GM18526 (cell line): ENCODE measurements at regions not wholly inside any gene's neighbourhood (a gene's known extent, or its start where the extent isn't known, plus 50 kb on each side); places are given as distances from the start of the nearest gene placed in this dataset.

ENCODE experiments used
- POLR2A ChIP-seq: IDR thresholded peaks from 3 replicates; pipeline ENCODE4 v1.6.1; 2011; ENCODE audit not compliant: insufficient read length; ENCODE audit errors: extremely low read depth

GRCh38 chr16:86997058-86997457 lies 320.1 kb downstream of the C16orf95 start:
- TF ChIP-seq POLR2A, result no peak

GRCh38 chr16:86998196-86999001 lies 318.8 kb downstream of the C16orf95 start:
- TF ChIP-seq POLR2A, result no peak

- TF ChIP-seq POLR2A, result no peak
These were observed 317.2 kb downstream of the C16orf95 start for GRCh38 chr16:87000001-87000400.

- no peak for TF ChIP-seq POLR2A
These were observed 314.3 kb downstream of the C16orf95 start for GRCh38 chr16:87002717-87003413.

GRCh38 chr16:87003414-87003755 lies 313.8 kb downstream of the C16orf95 start:
- TF ChIP-seq POLR2A, result no peak

- no peak for TF ChIP-seq POLR2A
These were observed 311.2 kb downstream of the C16orf95 start for GRCh38 chr16:87006021-87006420.

GRCh38 chr16:87006789-87007745 lies 310.1 kb downstream of the C16orf95 start:
- no peak for TF ChIP-seq POLR2A

- no peak for TF ChIP-seq POLR2A
These were observed 309.3 kb downstream of the C16orf95 start for GRCh38 chr16:87007907-87008306.

- TF ChIP-seq POLR2A, result no peak
These were observed 308.5 kb downstream of the C16orf95 start for GRCh38 chr16:87008664-87009063.

GRCh38 chr16:87012954-87013938 lies 303.9 kb downstream of the C16orf95 start:
- no peak for TF ChIP-seq POLR2A

- TF ChIP-seq POLR2A, result no peak
These were observed 303.1 kb downstream of the C16orf95 start for GRCh38 chr16:87014112-87014511.

- no peak for TF ChIP-seq POLR2A
These were observed 302.2 kb downstream of the C16orf95 start for GRCh38 chr16:87015021-87015420.

- no peak for TF ChIP-seq POLR2A
These were observed 300.9 kb downstream of the C16orf95 start for GRCh38 chr16:87016046-87017035.

GRCh38 chr16:87017371-87018012 lies 299.7 kb downstream of the C16orf95 start:
- TF ChIP-seq POLR2A, result no peak
